Spinal cord (tissue), 9 donors: ENCODE measurements at regions not wholly inside any gene's neighbourhood (a gene's known extent, or its start where the extent isn't known, plus 50 kb on each side); places are given as distances from the start of the nearest gene placed in this dataset.

Source experiments
- DNase-seq, 6 donors: peaks; one replicate each; pipeline versions ENCODE4 v3.0.0 to v3.0.0-alpha.2; 2013 to 2015; ENCODE audit warnings: low spot score in 6 of 6, low read depth in 4 of 6
- H3K27ac ChIP-seq: one replicate; pipeline ENCODE4 v1.5.1; 2013; ENCODE audit warnings: low read depth, low read length, control low read depth
- H3K27me3 ChIP-seq: one replicate; pipeline ENCODE4 v1.6.1; 2013; ENCODE audit warnings: low read length; ENCODE audit not compliant: control insufficient read depth, insufficient read depth
- H3K36me3 ChIP-seq: one replicate; pipeline ENCODE4 v1.6.1; 2013; ENCODE audit warnings: low read length; ENCODE audit not compliant: control insufficient read depth, insufficient read depth
- H3K4me1 ChIP-seq: one replicate; pipeline ENCODE4 v1.6.1; 2013; ENCODE audit warnings: low read length; ENCODE audit not compliant: control insufficient read depth, insufficient read depth
- H3K4me3 ChIP-seq: one replicate; pipeline ENCODE4 v1.5.1; 2013; ENCODE audit warnings: low read depth, low read length, control low read depth
- H3K9me3 ChIP-seq: one replicate; pipeline ENCODE4 v1.6.1; 2013; ENCODE audit warnings: low read length; ENCODE audit not compliant: control insufficient read depth, insufficient read depth
- WGBS: methylation state at CpG from one replicate; pipeline ENCODE4 v1.1.5; 2013; ENCODE audit warnings: missing lambda C conversion rate; ENCODE audit not compliant: insufficient coverage; 5-methylcytosine and 5-hydroxymethylcytosine counted together
- donor health status: healthy.

- no peaks in the 10 kb centered on the region for H3K27me3 ChIP-seq
- WGBS = 50% methylated on average over 1 of the region's 4 CpGs
- no peak for DNase-seq
- H3K27ac ChIP-seq = no peak overlapping the region
- no peak overlapping the region for H3K4me3 ChIP-seq
- no peaks in the 10 kb centered on the region for H3K36me3 ChIP-seq
- no peaks in the 10 kb centered on the region for H3K9me3 ChIP-seq
- no peaks in the 10 kb centered on the region for H3K4me1 ChIP-seq
These were observed 278.6 kb downstream of the ADGRA3 start for GRCh38 chr4:22237155-22237751.

- Histone ChIP-seq H3K4me3 (no peak overlapping the region), H3K27me3 (no peaks in the 10 kb centered on the region), H3K27ac (no peak overlapping the region), H3K36me3 (no peaks in the 10 kb centered on the region), H3K9me3 (no peaks in the 10 kb centered on the region), H3K4me1 (no peaks in the 10 kb centered on the region)
- DNase-seq = peak in 2 of 6 donors; percentile 43 to 50
- 44% methylated on average over 7 of the region's 7 CpGs for WGBS
These were observed 280.2 kb downstream of the ADGRA3 start for GRCh38 chr4:22235698-22236097.

- H3K36me3 ChIP-seq = no peaks in the 10 kb centered on the region
- peak overlapping the region; percentile 53 for H3K27ac ChIP-seq
These were observed 282.6 kb downstream of the ADGRA3 start for GRCh38 chr4:22233230-22233629.

GRCh38 chr4:22220965-22221364, 272.4 kb upstream of the KCNIP4 start:
- Histone ChIP-seq H3K4me1 (no peaks in the 10 kb centered on the region), H3K27me3 (no peaks in the 10 kb centered on the region), H3K27ac (no peak overlapping the region), H3K4me3 (no peak overlapping the region), H3K36me3 (no peaks in the 10 kb centered on the region), H3K9me3 (no peaks in the 10 kb centered on the region)
- no peak for DNase-seq
- WGBS = 96% methylated on average over 6 of the region's 9 CpGs

More at GRCh38 chr4:22233230-22233629, 282.6 kb downstream of the ADGRA3 start:
- Histone ChIP-seq H3K4me3 (no peak overlapping the region), H3K27me3 (no peaks in the 10 kb centered on the region), H3K4me1 (no peaks in the 10 kb centered on the region), H3K9me3 (no peaks in the 10 kb centered on the region)
- 42% methylated on average over 5 of the region's 7 CpGs for WGBS
- DNase-seq = peak in 3 of 6 donors; percentile 17 to 71 (median 58)

GRCh38 chr4:22217480-22217879, 268.9 kb upstream of the KCNIP4 start:
- DNase-seq = no peak
- no peaks in the 10 kb centered on the region for H3K36me3 ChIP-seq
- no peak overlapping the region for H3K4me3 ChIP-seq
- H3K9me3 ChIP-seq = no peaks in the 10 kb centered on the region
- H3K27ac ChIP-seq = no peak overlapping the region
- WGBS = 100% methylated on average over 1 of the region's 5 CpGs
- H3K4me1 ChIP-seq = no peaks in the 10 kb centered on the region
- no peaks in the 10 kb centered on the region for H3K27me3 ChIP-seq

- H3K27ac ChIP-seq = no peak overlapping the region
- H3K9me3 ChIP-seq = no peaks in the 10 kb centered on the region
- no peak overlapping the region for H3K4me3 ChIP-seq
- DNase-seq = peak in 1 of 6 donors; percentile 32
- WGBS = no CpG with 5 or more reads among the region's 1 CpG
- no peaks in the 10 kb centered on the region for H3K36me3 ChIP-seq
- no peaks in the 10 kb centered on the region for H3K27me3 ChIP-seq
- H3K4me1 ChIP-seq = no peaks in the 10 kb centered on the region
These were observed 267.7 kb upstream of the KCNIP4 start for GRCh38 chr4:22216278-22216677.

GRCh38 chr4:22215084-22215483, 266.5 kb upstream of the KCNIP4 start:
- H3K27ac ChIP-seq = no peak overlapping the region
- no peak overlapping the region for H3K4me3 ChIP-seq
- DNase-seq = no peak
- H3K4me1 ChIP-seq = no peaks in the 10 kb centered on the region
- H3K9me3 ChIP-seq = no peaks in the 10 kb centered on the region
- no peaks in the 10 kb centered on the region for H3K27me3 ChIP-seq
- no peaks in the 10 kb centered on the region for H3K36me3 ChIP-seq
- WGBS = no CpG with 5 or more reads among the region's 1 CpG

GRCh38 chr4:22203711-22204011, 255.1 kb upstream of the KCNIP4 start:
- Histone ChIP-seq H3K4me1 (no peaks in the 10 kb centered on the region), H3K4me3 (no peak overlapping the region), H3K27ac (no peak overlapping the region), H3K27me3 (no peaks in the 10 kb centered on the region), H3K9me3 (no peaks in the 10 kb centered on the region), H3K36me3 (no peaks in the 10 kb centered on the region)
- no peak for DNase-seq
- WGBS = no CpG with 5 or more reads among the region's 1 CpG

GRCh38 chr4:22202975-22203710, 254.6 kb upstream of the KCNIP4 start:
- WGBS = 100% methylated on average over 1 of the region's 6 CpGs

More at GRCh38 chr4:22202975-22203710, 254.6 kb upstream of the KCNIP4 start:
- H3K9me3 ChIP-seq = no peaks in the 10 kb centered on the region
- H3K4me1 ChIP-seq = no peaks in the 10 kb centered on the region
- DNase-seq = no peak
- no peaks in the 10 kb centered on the region for H3K36me3 ChIP-seq
- H3K27ac ChIP-seq = no peak overlapping the region
- no peak overlapping the region for H3K4me3 ChIP-seq
- H3K27me3 ChIP-seq = no peaks in the 10 kb centered on the region
